Keratinocyte (primary cell): ENCODE measurements at regions not wholly inside any gene's neighbourhood (a gene's known extent, or its start where the extent isn't known, plus 50 kb on each side); places are given as distances from the start of the nearest gene placed in this dataset.
"Not testable (repeated sequence)": the region's sequence is repeated elsewhere in the genome, so short reads cannot be mapped to it uniquely, and the experiment has no call there.

ENCODE experiments used
- DNase-seq: peaks from one replicate; pipeline ENCODE4 v3.0.0-alpha.2; 2011; ENCODE audit warnings: low read depth, missing footprints, low spot score
- FAIRE-seq: peaks from 2 replicates; lab custom pipeline; 2011; peaks lifted over from hg19 to GRCh38; lab: Jason Lieb, UNC
- H2AFZ ChIP-seq: 2 replicates; pipeline ENCODE4 v1.6.0; 2012; ENCODE audit warnings: low read length, control low read depth, inconsistent platforms; ENCODE audit not compliant: control insufficient read depth
- H3K27ac ChIP-seq: 2 replicates; pipeline ENCODE4 v1.5.1; 2011; ENCODE audit warnings: low read length; ENCODE audit not compliant: control insufficient read depth, insufficient read depth
- H3K27me3 ChIP-seq: 3 replicates; pipeline ENCODE4 v1.6.0; 2011; ENCODE audit warnings: low read length; ENCODE audit not compliant: control insufficient read depth, insufficient read depth; ENCODE audit errors: extremely low read depth
- H3K36me3 ChIP-seq, 2 experiments: 2 replicates in 1 of 2; 3 replicates in 1 of 2; pipeline ENCODE4 v1.5.1; 2011; ENCODE audit warnings: low read length in 2 of 2, mild to moderate bottlenecking in 1 of 2; ENCODE audit not compliant: control insufficient read depth in 2 of 2, insufficient read depth in 2 of 2; ENCODE audit errors: extremely low read depth in 1 of 2
- H3K4me1 ChIP-seq: 3 replicates; pipeline ENCODE4 v1.5.1; 2011; ENCODE audit warnings: low read length; ENCODE audit not compliant: control insufficient read depth, insufficient read depth; ENCODE audit errors: extremely low read depth
- H3K4me2 ChIP-seq: 3 replicates; pipeline ENCODE4 v1.6.0; 2011; ENCODE audit warnings: low read depth, low read length; ENCODE audit not compliant: control insufficient read depth, insufficient read depth; ENCODE audit errors: extremely low read depth
- H3K4me3 ChIP-seq, 3 experiments: fragments of 200-600 bp in 1 of 3; sonication (generic) in 1 of 3; 2 replicates in 2 of 3; 3 replicates in 1 of 3; pipeline ENCODE4 v1.5.1; 2011 to 2016; ENCODE audit warnings: low read length in 3 of 3, mild to moderate bottlenecking in 3 of 3, control low read depth in 2 of 3, inconsistent platforms in 1 of 3, low read depth in 1 of 3, mixed read lengths in 1 of 3, mixed run types in 1 of 3, moderate library complexity in 1 of 3; ENCODE audit not compliant: control insufficient read depth in 2 of 3, insufficient read depth in 2 of 3; ENCODE audit errors: extremely low read depth in 1 of 3
- H3K79me2 ChIP-seq: 2 replicates; pipeline ENCODE4 v1.6.0; 2012; ENCODE audit warnings: low read length; ENCODE audit not compliant: control insufficient read depth, insufficient read depth
- H3K9ac ChIP-seq: 3 replicates; pipeline ENCODE4 v1.6.0; 2011; ENCODE audit warnings: low read length; ENCODE audit not compliant: control insufficient read depth, insufficient read depth; ENCODE audit errors: extremely low read depth
- H3K9me1 ChIP-seq: 3 replicates; pipeline ENCODE4 v1.6.0; 2011; ENCODE audit warnings: low read length; ENCODE audit not compliant: control insufficient read depth, insufficient read depth; ENCODE audit errors: extremely low read depth
- H3K9me3 ChIP-seq: 2 replicates; pipeline ENCODE4 v1.5.1; 2012; ENCODE audit warnings: low read depth, low read length; ENCODE audit not compliant: control insufficient read depth
- H4K20me1 ChIP-seq: 3 replicates; pipeline ENCODE4 v1.6.0; 2011; ENCODE audit warnings: low read length; ENCODE audit not compliant: control insufficient read depth, insufficient read depth; ENCODE audit errors: extremely low read depth
- EZH2 ChIP-seq: IDR thresholded peaks from one replicate; pipeline ENCODE4 v1.6.1; 2012; ENCODE audit warnings: inconsistent platforms, mild to moderate bottlenecking, low read length, moderate library complexity
- dilution Hi-C: fragments of 300-500 bp; cut with MboI; formaldehyde crosslinking; loops from one replicate; pipeline ENCODE4 v1.7.0; 2020; ENCODE audit warnings: low sequenced_read_pairs; ENCODE audit not compliant: extremely low pct_ligation_motif_present
- TF ChIP-seq, protein P1 (sequence below), 3 experiments: IDR thresholded peaks in 1 of 3; conservative IDR thresholded peaks in 1 of 3; optimal IDR thresholded peaks in 1 of 3; 2 replicates in 2 of 3; 3 replicates in 1 of 3; pipeline versions ENCODE3 to v1.5.1; 2011; ENCODE audit warnings: low read length in 3 of 3, mild to moderate bottlenecking in 3 of 3, moderate library complexity in 2 of 3, control low read depth in 1 of 3, inconsistent platforms in 1 of 3; ENCODE audit not compliant: insufficient read depth in 2 of 3; ENCODE audit errors: extremely low read depth in 1 of 3

DNA sequence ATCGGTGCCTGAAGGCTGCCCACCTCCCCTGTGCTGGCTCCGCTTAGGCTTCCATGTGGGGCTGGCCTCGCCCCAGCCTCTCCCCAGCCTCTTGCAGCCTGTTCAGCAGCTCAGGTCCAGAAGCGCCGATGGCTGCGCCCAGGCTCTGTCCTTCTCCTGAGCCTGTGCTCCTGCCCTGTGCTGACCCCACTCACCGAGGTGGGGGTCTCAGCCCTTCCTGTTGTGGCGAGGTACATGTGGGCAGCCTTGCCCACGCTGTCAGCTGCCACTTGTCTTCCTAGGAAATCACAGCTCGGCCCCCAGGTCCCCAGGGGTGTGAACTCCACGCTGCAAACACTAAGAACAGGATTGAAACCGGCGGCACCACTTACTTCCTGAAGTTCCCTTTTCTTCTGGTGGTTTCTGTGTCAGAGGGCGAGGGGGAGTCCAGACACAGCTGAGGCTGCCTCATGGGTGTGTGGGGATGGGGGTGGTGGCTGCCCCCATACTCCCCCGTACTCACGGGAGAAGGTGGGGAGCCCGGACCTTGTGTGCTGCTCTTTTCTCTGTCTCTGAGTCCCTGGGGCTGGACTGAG lies 249.1 kb downstream of the TMEM121 start:
- H3K36me3 ChIP-seq, H3K4me1 ChIP-seq, H3K4me2 ChIP-seq, dilution Hi-C loops, H3K27me3 ChIP-seq, H3K9me1 ChIP-seq, H3K9me3 ChIP-seq, FAIRE-seq, H3K27ac ChIP-seq, H3K4me3 ChIP-seq, H3K9ac ChIP-seq, H3K79me2 ChIP-seq, DNase-seq, H2AFZ ChIP-seq, H4K20me1 ChIP-seq: not testable (repeated sequence)

DNA sequence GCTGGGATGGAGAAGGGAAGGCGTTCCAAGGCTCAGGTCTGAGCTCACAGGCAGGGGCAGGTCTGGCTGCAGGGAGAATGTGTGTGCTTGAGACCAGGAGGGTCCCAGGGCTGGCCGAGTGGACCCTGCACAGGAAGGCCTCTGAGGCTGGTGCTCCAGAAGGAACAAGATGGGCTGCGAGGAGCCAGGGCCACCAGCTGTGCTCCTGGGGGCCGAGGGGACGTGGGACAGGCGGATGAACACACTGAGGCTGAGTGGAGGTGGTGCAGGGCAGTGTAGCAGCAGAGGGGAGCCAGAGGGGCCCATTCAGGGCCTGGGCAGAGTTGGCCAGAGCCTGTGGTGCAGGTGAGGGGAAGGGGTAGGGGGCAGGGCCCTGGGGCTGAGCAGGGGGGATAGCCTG lies 249.7 kb downstream of the TMEM121 start:
- dilution Hi-C loops, H3K4me1 ChIP-seq, H3K27me3 ChIP-seq, H4K20me1 ChIP-seq, H3K36me3 ChIP-seq, DNase-seq, H3K9ac ChIP-seq, H3K4me2 ChIP-seq, H3K9me1 ChIP-seq, H3K27ac ChIP-seq, H3K79me2 ChIP-seq, H3K4me3 ChIP-seq, H2AFZ ChIP-seq, H3K9me3 ChIP-seq, FAIRE-seq: not testable (repeated sequence)

DNA sequence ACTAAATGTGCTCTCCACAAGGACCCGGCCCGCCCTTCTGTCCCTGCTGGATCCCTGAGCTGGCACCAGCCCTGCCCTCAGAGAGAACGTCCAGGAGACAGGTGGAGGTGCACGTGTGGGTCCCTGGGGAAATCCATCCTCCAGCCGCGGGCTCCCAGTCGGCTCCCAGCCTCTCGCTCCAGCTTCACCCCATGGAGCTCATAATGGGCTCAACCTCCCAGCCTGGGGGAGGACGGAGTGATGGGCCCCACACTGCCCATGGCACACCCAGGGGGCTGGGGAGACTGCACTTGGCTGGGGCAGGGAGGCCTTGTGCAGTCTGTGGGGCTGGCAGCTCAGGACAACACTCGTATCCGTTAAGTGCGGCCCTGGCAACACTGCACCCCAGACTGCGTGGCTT lies 250.5 kb downstream of the TMEM121 start:
- no peak for FAIRE-seq
- no peak overlapping the region for H3K4me2 ChIP-seq

More for the DNA sequence above, 250.5 kb downstream of the TMEM121 start:
- no peaks in the 10 kb centered on the region for H3K9me3 ChIP-seq
- TF ChIP-seq EZH2: no peak
- TF ChIP-seq, protein P1, sequence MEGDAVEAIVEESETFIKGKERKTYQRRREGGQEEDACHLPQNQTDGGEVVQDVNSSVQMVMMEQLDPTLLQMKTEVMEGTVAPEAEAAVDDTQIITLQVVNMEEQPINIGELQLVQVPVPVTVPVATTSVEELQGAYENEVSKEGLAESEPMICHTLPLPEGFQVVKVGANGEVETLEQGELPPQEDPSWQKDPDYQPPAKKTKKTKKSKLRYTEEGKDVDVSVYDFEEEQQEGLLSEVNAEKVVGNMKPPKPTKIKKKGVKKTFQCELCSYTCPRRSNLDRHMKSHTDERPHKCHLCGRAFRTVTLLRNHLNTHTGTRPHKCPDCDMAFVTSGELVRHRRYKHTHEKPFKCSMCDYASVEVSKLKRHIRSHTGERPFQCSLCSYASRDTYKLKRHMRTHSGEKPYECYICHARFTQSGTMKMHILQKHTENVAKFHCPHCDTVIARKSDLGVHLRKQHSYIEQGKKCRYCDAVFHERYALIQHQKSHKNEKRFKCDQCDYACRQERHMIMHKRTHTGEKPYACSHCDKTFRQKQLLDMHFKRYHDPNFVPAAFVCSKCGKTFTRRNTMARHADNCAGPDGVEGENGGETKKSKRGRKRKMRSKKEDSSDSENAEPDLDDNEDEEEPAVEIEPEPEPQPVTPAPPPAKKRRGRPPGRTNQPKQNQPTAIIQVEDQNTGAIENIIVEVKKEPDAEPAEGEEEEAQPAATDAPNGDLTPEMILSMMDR (optimal IDR thresholded peaks at IDR 0.05 in 1 of 3, IDR thresholded peaks at IDR 0.05 in 1 of 3, conservative IDR thresholded peaks at IDR 0.05 in 1 of 3; ENCODE audit: extremely low read depth in 1 of 3, insufficient read depth in 2 of 3, low read length in 3 of 3): no peak
- H3K4me3 ChIP-seq: no peak overlapping the region
- dilution Hi-C loops: no loop called here
- H3K9me1 ChIP-seq: no peaks in the 10 kb centered on the region
- H3K4me1 ChIP-seq: no peaks in the 10 kb centered on the region
- H3K36me3 ChIP-seq: no peaks in the 10 kb centered on the region
- H3K27me3 ChIP-seq: no peaks in the 10 kb centered on the region
- no peak overlapping the region for H3K9ac ChIP-seq
- no peaks in the 10 kb centered on the region for H4K20me1 ChIP-seq
- H3K27ac ChIP-seq: no peak overlapping the region
- no peaks in the 10 kb centered on the region for H3K79me2 ChIP-seq
- H2AFZ ChIP-seq: no peak overlapping the region
- DNase-seq: no peak
